Chondrocyte (in vitro differentiated cells): ENCODE measurements at regions not wholly inside any gene's neighbourhood (a gene's known extent, or its start where the extent isn't known, plus 50 kb on each side); places are given as distances from the start of the nearest gene placed in this dataset.
"Not testable (repeated sequence)": the region's sequence is repeated elsewhere in the genome, so short reads cannot be mapped to it uniquely, and the experiment has no call there.

Experiments
- DNase-seq: peaks from one replicate; pipeline ENCODE4 v3.0.0; 2021; ENCODE audit warnings: mixed read lengths, low spot score
- H3K27ac Mint-ChIP-seq: one replicate; pipeline ENCODE4 v1.8.0; 2021; ENCODE audit warnings: mild to moderate bottlenecking, moderate library complexity, mixed read lengths; ENCODE audit not compliant: unreplicated experiment
- H3K27me3 Mint-ChIP-seq: 2 replicates; pipeline ENCODE4 v1.8.0; 2021; ENCODE audit warnings: low read depth, mixed read lengths
- H3K36me3 Mint-ChIP-seq: 2 replicates; pipeline ENCODE4 v1.8.0; 2021; ENCODE audit warnings: low read depth, mixed read lengths
- H3K4me1 Mint-ChIP-seq: 2 replicates; pipeline ENCODE4 v1.8.0; 2021; ENCODE audit warnings: low read depth, mild to moderate bottlenecking, mixed read lengths
- H3K4me3 Mint-ChIP-seq: one replicate; pipeline ENCODE4 v1.8.0; 2021; ENCODE audit warnings: mild to moderate bottlenecking, moderate library complexity, mixed read lengths; ENCODE audit not compliant: unreplicated experiment
- H3K9me3 Mint-ChIP-seq: 2 replicates; pipeline ENCODE4 v1.8.0; 2021; ENCODE audit warnings: low read depth, mixed read lengths
- CTCF ChIP-seq: fragments of 200-600 bp; sonication (generic); IDR thresholded peaks from 2 replicates; pipeline ENCODE4 v1.5.0; 2021; ENCODE audit warnings: antibody characterized with exemption, mild to moderate bottlenecking, moderate library complexity

GRCh38 chr15:23866832-23867231 lies 179.7 kb upstream of the NDN start:
- Mint-ChIP-seq H3K9me3 (no peaks in the 10 kb centered on the region), H3K27me3 (peaks cover 6% of the 10 kb centered on the region), H3K36me3 (no peaks in the 10 kb centered on the region), H3K4me3 (no peak overlapping the region), H3K4me1 (no peaks in the 10 kb centered on the region), H3K27ac (no peak overlapping the region)
- DNase-seq = no peak
- TF ChIP-seq CTCF = peak; percentile 63

- Mint-ChIP-seq H3K4me3 (peak overlapping the region; percentile 38), H3K4me1 (no peaks in the 10 kb centered on the region), H3K27ac (no peak overlapping the region)
These were observed 182.3 kb upstream of the NDN start for GRCh38 chr15:23869396-23869795.

GRCh38 chr15:23873613-23874012 lies 186.5 kb upstream of the NDN start:
- peaks cover 16% of the 10 kb centered on the region for H3K9me3 Mint-ChIP-seq
- H3K36me3 Mint-ChIP-seq, H3K27me3 Mint-ChIP-seq, H3K4me3 Mint-ChIP-seq, DNase-seq, H3K27ac Mint-ChIP-seq, H3K4me1 Mint-ChIP-seq: not testable (repeated sequence)

More at GRCh38 chr15:23869396-23869795, 182.3 kb upstream of the NDN start:
- peaks cover 3% of the 10 kb centered on the region for H3K27me3 Mint-ChIP-seq
- peaks cover 3% of the 10 kb centered on the region for H3K9me3 Mint-ChIP-seq
- no peaks in the 10 kb centered on the region for H3K36me3 Mint-ChIP-seq
- no peak for TF ChIP-seq CTCF
- DNase-seq = no peak

DNA sequence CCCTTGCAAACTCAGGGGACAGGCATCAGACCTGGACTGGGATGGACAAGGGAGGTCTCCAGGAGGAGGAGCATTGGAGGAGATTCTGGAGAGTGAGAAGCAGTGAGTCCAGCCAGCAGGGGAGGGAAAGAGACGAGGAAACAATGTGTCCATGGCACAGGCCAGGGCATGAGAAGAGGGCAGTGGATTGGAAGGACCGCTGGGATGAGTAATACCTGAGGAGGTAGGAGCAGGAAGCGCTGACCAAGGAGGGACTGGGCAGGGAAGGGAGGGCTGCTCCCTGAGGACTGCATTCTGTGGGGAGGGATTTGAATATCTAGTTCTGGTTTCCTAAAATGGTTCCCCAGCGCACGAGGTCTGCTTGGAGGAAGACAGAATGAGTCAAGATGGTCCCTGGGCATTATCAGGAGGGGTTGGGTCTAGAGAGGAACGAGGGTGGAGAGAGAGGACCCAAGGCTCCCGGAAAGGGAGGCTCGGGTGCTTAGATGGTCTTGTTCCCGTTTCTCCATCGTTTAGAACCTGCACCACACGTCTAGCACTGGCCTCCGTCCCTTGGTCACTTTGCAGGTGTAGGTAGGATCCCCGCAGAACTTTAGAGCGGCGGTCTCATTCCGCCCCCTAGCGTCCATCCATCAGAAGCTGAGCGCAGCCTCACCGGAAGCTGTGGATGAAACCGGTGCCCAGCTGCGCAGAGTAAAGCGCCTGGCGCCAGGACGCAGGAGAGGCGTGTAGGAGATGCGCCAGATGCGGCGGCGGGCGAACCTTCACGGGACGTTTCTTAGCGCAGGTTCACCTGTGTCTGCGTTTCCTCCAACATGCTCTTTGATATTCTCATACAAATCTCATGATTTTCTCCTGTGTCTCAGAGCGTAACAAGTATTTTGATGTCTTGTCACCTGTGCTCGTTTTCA lies 190.7 kb upstream of the NDN start:
- Mint-ChIP-seq H3K9me3 (peaks cover 21% of the 10 kb centered on the region), H3K27ac (no peak overlapping the region), H3K4me1 (no peaks in the 10 kb centered on the region), H3K36me3 (no peaks in the 10 kb centered on the region), H3K4me3 (no peak overlapping the region), H3K27me3 (no peaks in the 10 kb centered on the region)
- TF ChIP-seq CTCF = peak; percentile 71
- DNase-seq = no peak

GRCh38 chr15:23881291-23881690 lies 194.2 kb upstream of the NDN start:
- Mint-ChIP-seq H3K27ac (no peak overlapping the region), H3K4me1 (no peaks in the 10 kb centered on the region), H3K9me3 (peaks cover 20% of the 10 kb centered on the region), H3K36me3 (no peaks in the 10 kb centered on the region), H3K27me3 (no peaks in the 10 kb centered on the region), H3K4me3 (no peak overlapping the region)
- no peak for DNase-seq
- no peak for TF ChIP-seq CTCF

GRCh38 chr15:23890218-23890617 lies 203.1 kb upstream of the NDN start:
- H3K27ac Mint-ChIP-seq = no peak overlapping the region
- H3K9me3 Mint-ChIP-seq = peaks cover 39% of the 10 kb centered on the region
- no peaks in the 10 kb centered on the region for H3K27me3 Mint-ChIP-seq
- no peaks in the 10 kb centered on the region for H3K4me1 Mint-ChIP-seq
- no peak overlapping the region for H3K4me3 Mint-ChIP-seq
- no peaks in the 10 kb centered on the region for H3K36me3 Mint-ChIP-seq
- DNase-seq = no peak
- TF ChIP-seq CTCF = no peak
